H9 (cell line): ENCODE measurements at regions not wholly inside any gene's neighbourhood (a gene's known extent, or its start where the extent isn't known, plus 50 kb on each side); places are given as distances from the start of the nearest gene placed in this dataset.

ENCODE experiments used
- DNase-seq: peaks from one replicate; pipeline ENCODE4 v3.0.0-alpha.2; 2017
- H2AFZ ChIP-seq: one replicate; pipeline ENCODE4 v1.6.1; 2013; ENCODE audit warnings: mild to moderate bottlenecking, low read length, control low read depth, moderate library complexity
- H2AK5ac ChIP-seq: 2 replicates; pipeline ENCODE4 v1.6.1; 2013; ENCODE audit warnings: low read length, control low read depth, mixed read lengths; ENCODE audit not compliant: insufficient read length
- H2BK120ac ChIP-seq: one replicate; pipeline ENCODE4 v1.6.1; 2013; ENCODE audit warnings: low read depth, mild to moderate bottlenecking, low read length, control low read depth, inconsistent platforms; ENCODE audit not compliant: poor library complexity, severe bottlenecking
- H2BK12ac ChIP-seq: 2 replicates; pipeline ENCODE4 v1.6.1; 2013; ENCODE audit warnings: low read length, control low read depth, mixed read lengths, low read depth; ENCODE audit not compliant: insufficient read length
- H2BK15ac ChIP-seq: 2 replicates; pipeline ENCODE4 v1.6.1; 2013; ENCODE audit warnings: low read depth, low read length, control low read depth
- H2BK20ac ChIP-seq: one replicate; pipeline ENCODE4 v1.6.1; 2013; ENCODE audit warnings: low read depth, mild to moderate bottlenecking, low read length, control low read depth, inconsistent platforms; ENCODE audit not compliant: poor library complexity, severe bottlenecking
- H2BK5ac ChIP-seq: 2 replicates; pipeline ENCODE4 v1.6.1; 2013; ENCODE audit warnings: low read length, control low read depth, mixed read lengths; ENCODE audit not compliant: insufficient read length
- H3K14ac ChIP-seq: 2 replicates; pipeline ENCODE4 v1.6.1; 2013; ENCODE audit warnings: low read length, control low read depth; ENCODE audit not compliant: insufficient read depth
- H3K18ac ChIP-seq: 2 replicates; pipeline ENCODE4 v1.6.1; 2013; ENCODE audit warnings: low read depth, mild to moderate bottlenecking, mixed read lengths, low read length, control low read depth; ENCODE audit not compliant: insufficient read length
- H3K23ac ChIP-seq: 2 replicates; pipeline ENCODE4 v1.6.1; 2013; ENCODE audit warnings: low read length, control low read depth, mixed read lengths, low read depth; ENCODE audit not compliant: insufficient read length
- H3K23me2 ChIP-seq: 2 replicates; pipeline ENCODE4 v1.6.1; 2013; ENCODE audit warnings: low read depth, mild to moderate bottlenecking, mixed read lengths, low read length, control low read depth; ENCODE audit not compliant: insufficient read length, poor library complexity, severe bottlenecking
- H3K27ac ChIP-seq: 2 replicates; pipeline ENCODE4 v1.5.1; 2013; ENCODE audit warnings: low read length, control low read depth, mixed read lengths, low read depth; ENCODE audit not compliant: insufficient read length
- H3K27me3 ChIP-seq: 2 replicates; pipeline ENCODE4 v1.6.1; 2013; ENCODE audit warnings: low read length, control low read depth, inconsistent platforms; ENCODE audit not compliant: insufficient read depth
- H3K4ac ChIP-seq: 2 replicates; pipeline ENCODE4 v1.6.1; 2013; ENCODE audit warnings: low read depth, mild to moderate bottlenecking, control low read depth, inconsistent platforms, low read length, moderate library complexity
- H3K4me1 ChIP-seq: 2 replicates; pipeline ENCODE4 v1.6.1; 2013; ENCODE audit warnings: low read length, control low read depth, inconsistent platforms; ENCODE audit not compliant: insufficient read depth
- H3K4me2 ChIP-seq: 2 replicates; pipeline ENCODE4 v1.6.1; 2013; ENCODE audit warnings: low read length, control low read depth, mixed read lengths; ENCODE audit not compliant: insufficient read length, insufficient read depth
- H3K56ac ChIP-seq: 2 replicates; pipeline ENCODE4 v1.6.1; 2013; ENCODE audit warnings: low read depth, mild to moderate bottlenecking, mixed read lengths, low read length, control low read depth; ENCODE audit not compliant: insufficient read length
- H3K79me1 ChIP-seq: 2 replicates; pipeline ENCODE4 v1.6.1; 2013; ENCODE audit warnings: low read depth, mild to moderate bottlenecking, moderate library complexity, low read length, control low read depth, inconsistent platforms; ENCODE audit not compliant: insufficient read depth, poor library complexity, severe bottlenecking
- H3K79me2 ChIP-seq: 2 replicates; pipeline ENCODE4 v1.6.1; 2013; ENCODE audit warnings: low read length, control low read depth, inconsistent platforms; ENCODE audit not compliant: insufficient read depth
- H3K9ac ChIP-seq: 2 replicates; pipeline ENCODE4 v1.6.1; 2013; ENCODE audit warnings: low read length, control low read depth, mixed read lengths; ENCODE audit not compliant: insufficient read length; ENCODE audit errors: extremely low read depth
- H3K9me3 ChIP-seq: one replicate; pipeline ENCODE4 v1.6.1; 2013; ENCODE audit warnings: low read depth, low read length, inconsistent platforms; ENCODE audit not compliant: control insufficient read depth
- H3T11ph ChIP-seq: one replicate; pipeline ENCODE4 v1.6.1; 2013; ENCODE audit warnings: mild to moderate bottlenecking, low read length, control low read depth, inconsistent platforms
- H4K20me1 ChIP-seq: one replicate; pipeline ENCODE4 v1.6.1; 2013; ENCODE audit not compliant: control insufficient read depth, insufficient read length, insufficient read depth
- H4K5ac ChIP-seq: 2 replicates; pipeline ENCODE4 v1.6.1; 2013; ENCODE audit warnings: low read depth, mild to moderate bottlenecking, mixed read lengths, low read length, control low read depth; ENCODE audit not compliant: insufficient read length
- H4K8ac ChIP-seq: replicated peaks from 2 replicates; pipeline ENCODE4 v1.6.1; 2013; ENCODE audit warnings: low read length, control low read depth, mixed read lengths, low read depth; ENCODE audit not compliant: insufficient read length
- H4K91ac ChIP-seq: 2 replicates; pipeline ENCODE4 v1.6.1; 2013; ENCODE audit warnings: low read depth, mild to moderate bottlenecking, moderate library complexity, mixed read lengths, low read length, control low read depth; ENCODE audit not compliant: insufficient read length
- H3K27ac Mint-ChIP-seq, 3 experiments: 2 replicates in 2 of 3; 3 replicates in 1 of 3; pipeline ENCODE4 v1.8.0; 2020 to 2021; ENCODE audit warnings: mixed read lengths in 3 of 3, mild to moderate bottlenecking in 1 of 3, moderate library complexity in 1 of 3
- H3K27me3 Mint-ChIP-seq: 2 replicates; pipeline ENCODE4 v1.8.0; 2021; ENCODE audit warnings: low read depth, mild to moderate bottlenecking, moderate library complexity, mixed read lengths
- H3K36me3 Mint-ChIP-seq, 3 experiments: 2 replicates in 2 of 3; 3 replicates in 1 of 3; pipeline ENCODE4 v1.8.0; 2020 to 2021; ENCODE audit warnings: low read depth in 3 of 3, mixed read lengths in 3 of 3; ENCODE audit not compliant: insufficient read depth in 1 of 3
- H3K4me1 Mint-ChIP-seq, 2 experiments: 2 replicates each; pipeline ENCODE4 v1.8.0; 2020; ENCODE audit warnings: mixed read lengths in 2 of 2
- H3K4me3 Mint-ChIP-seq, 2 experiments: 2 replicates in 1 of 2; 3 replicates in 1 of 2; pipeline ENCODE4 v1.8.0; 2020 to 2021; ENCODE audit warnings: mild to moderate bottlenecking in 2 of 2, mixed read lengths in 2 of 2, moderate library complexity in 1 of 2
- H3K9me3 Mint-ChIP-seq, 2 experiments: 2 replicates in 1 of 2; 3 replicates in 1 of 2; pipeline ENCODE4 v1.8.0; 2020; ENCODE audit warnings: mild to moderate bottlenecking in 2 of 2, mixed read lengths in 2 of 2, moderate library complexity in 1 of 2
- CTCF ChIP-seq: fragments of 200-600 bp; sonication (generic); conservative IDR thresholded peaks from 3 replicates; pipeline ENCODE4 v1.8.0; 2021; ENCODE audit warnings: antibody characterized with exemption, mild to moderate bottlenecking
- WGBS: extraction: QIAGEN DNeasy Blood & Tissue Kit; methylation state at CpG from one replicate; pipeline ENCODE4 v1.1.7; 2013; ENCODE audit warnings: missing lambda C conversion rate, low lambda C conversion rate, mixed read lengths; ENCODE audit not compliant: insufficient read length; ENCODE audit errors: extremely low coverage; 5-methylcytosine and 5-hydroxymethylcytosine counted together

GRCh38 chr2:198385856-198386255 is 581.5 kb downstream of the PLCL1 start:
- H3K9ac ChIP-seq, result no peak overlapping the region
- H4K8ac ChIP-seq, result no peak overlapping the region
- no peaks in the 10 kb centered on the region for H3K79me1 ChIP-seq
- H3T11ph ChIP-seq, result no peak overlapping the region
- no peak overlapping the region for H2BK20ac ChIP-seq
- no CpG with 5 or more reads among the region's 1 CpG for WGBS
- DNase-seq, result no peak
- H2BK5ac ChIP-seq, result no peak overlapping the region
- H3K23ac ChIP-seq, result no peak overlapping the region
- TF ChIP-seq CTCF, result no peak
- H2BK120ac ChIP-seq, result no peak overlapping the region
- Mint-ChIP-seq H3K9me3 (no peaks in the 10 kb centered on the region), H3K4me3 (no peak overlapping the region), H3K36me3 (no peaks in the 10 kb centered on the region), H3K4me1 (no peaks in the 10 kb centered on the region), H3K27ac (no peak overlapping the region), H3K27me3 (no peaks in the 10 kb centered on the region)
- H3K27me3 ChIP-seq, result no peaks in the 10 kb centered on the region
- H2AK5ac ChIP-seq, result no peak overlapping the region
- H3K4me2 ChIP-seq, result no peak overlapping the region
- no peak overlapping the region for H4K5ac ChIP-seq
- no peaks in the 10 kb centered on the region for H3K23me2 ChIP-seq
- H3K14ac ChIP-seq, result no peak overlapping the region
- H3K56ac ChIP-seq, result no peak overlapping the region
- no peak overlapping the region for H4K91ac ChIP-seq
- no peaks in the 10 kb centered on the region for H3K79me2 ChIP-seq
- no peak overlapping the region for H2BK15ac ChIP-seq
- H3K27ac ChIP-seq, result no peak overlapping the region
- no peak overlapping the region for H2BK12ac ChIP-seq
- no peak overlapping the region for H3K4ac ChIP-seq
- H3K4me1 ChIP-seq, result no peaks in the 10 kb centered on the region
- H3K18ac ChIP-seq, result no peak overlapping the region
- no peaks in the 10 kb centered on the region for H3K9me3 ChIP-seq
- no peak overlapping the region for H2AFZ ChIP-seq
- no peaks in the 10 kb centered on the region for H4K20me1 ChIP-seq
